Endothelial cell of umbilical vein (primary cell): ENCODE measurements at regions not wholly inside any gene's neighbourhood (a gene's known extent, or its start where the extent isn't known, plus 50 kb on each side); places are given as distances from the start of the nearest gene placed in this dataset.

ENCODE experiments used
- BruUV-seq: library from RNA; stranded (reverse); fragments of 400-500 nt; replicated peaks from 2 replicates; lab custom pipeline; 2021; lab: Mats Ljungman, UMichigan
- CTCF ChIA-PET: fragments of 300-600, 350-600 bp; sonication (Branson Sonifier 250); formaldehyde crosslinking; loops from one replicate; lab custom pipeline; 2021; ENCODE audit warnings: antibody characterized with exemption, inconsistent platforms; lab: Charles Lee
- POLR2A ChIA-PET: fragments of 300-600, 350-600 bp; sonication (Branson Sonifier 250); formaldehyde crosslinking; loops from one replicate; lab custom pipeline; 2021; ENCODE audit warnings: antibody characterized with exemption, inconsistent platforms; lab: Charles Lee
- DNase-seq: peaks from one replicate; pipeline ENCODE4 v3.0.0-alpha.2; 2011; ENCODE audit warnings: low read depth, low spot score
- FAIRE-seq: peaks from 2 replicates; lab custom pipeline; 2011; peaks lifted over from hg19 to GRCh38; lab: Jason Lieb, UNC
- H2AFZ ChIP-seq: 2 replicates; pipeline ENCODE4 v1.6.0; 2012; ENCODE audit warnings: low read depth, low read length, control low read depth, inconsistent platforms
- H3K27ac ChIP-seq: 2 replicates; pipeline ENCODE4 v1.5.1; 2011; ENCODE audit warnings: low read depth, mild to moderate bottlenecking, control low read depth, low read length, moderate library complexity; ENCODE audit not compliant: insufficient read depth
- H3K27me3 ChIP-seq, 2 experiments: 2 replicates each; pipeline versions ENCODE4 v1.6.0 to v1.6.1; 2011; ENCODE audit warnings: low read length in 2 of 2, mixed read lengths in 1 of 2; ENCODE audit not compliant: control insufficient read depth in 2 of 2, insufficient read depth in 2 of 2
- H3K36me3 ChIP-seq, 2 experiments: 2 replicates in 1 of 2; 3 replicates in 1 of 2; pipeline ENCODE4 v1.5.1; 2011; ENCODE audit warnings: low read length in 2 of 2, mild to moderate bottlenecking in 1 of 2, moderate library complexity in 1 of 2; ENCODE audit not compliant: control insufficient read depth in 2 of 2, insufficient read depth in 2 of 2; ENCODE audit errors: extremely low read depth in 1 of 2
- H3K4me1 ChIP-seq: 3 replicates; pipeline ENCODE4 v1.5.1; 2011; ENCODE audit warnings: mild to moderate bottlenecking, low read length; ENCODE audit not compliant: control insufficient read depth, insufficient read depth; ENCODE audit errors: extremely low read depth
- H3K4me2 ChIP-seq: 2 replicates; pipeline ENCODE4 v1.6.1; 2011; ENCODE audit warnings: low read length, control low read depth, mixed read lengths; ENCODE audit not compliant: insufficient read depth
- H3K4me3 ChIP-seq, 3 experiments: fragments of 200-600 bp in 1 of 3; sonication (generic), shearing (Covaris generic) in 1 of 3; replicated peaks in 1 of 3; 2 replicates each; pipeline ENCODE4 v1.5.1; 2011 to 2016; ENCODE audit warnings: control low read depth in 3 of 3, low read length in 3 of 3, mild to moderate bottlenecking in 2 of 3, inconsistent platforms in 1 of 3, low read depth in 1 of 3, moderate library complexity in 1 of 3; ENCODE audit not compliant: insufficient read depth in 1 of 3
- H3K79me2 ChIP-seq: 2 replicates; pipeline ENCODE4 v1.6.0; 2012; ENCODE audit warnings: low read length, inconsistent platforms; ENCODE audit not compliant: control insufficient read depth, insufficient read depth
- H3K9ac ChIP-seq: replicated peaks from 2 replicates; pipeline ENCODE3; 2011; ENCODE audit warnings: low read length, control low read depth; ENCODE audit not compliant: insufficient read depth; ENCODE audit errors: extremely low read depth
- H3K9me1 ChIP-seq: replicated peaks from 3 replicates; pipeline ENCODE4 v1.6.0; 2011; ENCODE audit warnings: mild to moderate bottlenecking, low read length; ENCODE audit not compliant: control insufficient read depth, insufficient read depth; ENCODE audit errors: extremely low read depth
- H3K9me3 ChIP-seq: replicated peaks from 2 replicates; pipeline ENCODE4 v1.5.1; 2012; ENCODE audit warnings: low read length, inconsistent platforms; ENCODE audit not compliant: control insufficient read depth, insufficient read depth
- H4K20me1 ChIP-seq: replicated peaks from 2 replicates; pipeline ENCODE3; 2011; ENCODE audit warnings: mild to moderate bottlenecking, low read length; ENCODE audit not compliant: control insufficient read depth, insufficient read depth; ENCODE audit errors: extremely low read depth
- EZH2 ChIP-seq: IDR thresholded peaks from 2 replicates; pipeline ENCODE4 v1.6.1; 2012; ENCODE audit warnings: borderline replicate concordance, low read depth, mild to moderate bottlenecking, moderate library complexity, low read length, inconsistent platforms; ENCODE audit not compliant: severe bottlenecking
- FOS ChIP-seq: IDR thresholded peaks from 2 replicates; pipeline ENCODE4 v1.6.1; 2011; ENCODE audit warnings: mild to moderate bottlenecking, low read length, moderate library complexity, borderline replicate concordance; ENCODE audit not compliant: insufficient read depth
- GATA2 ChIP-seq: IDR thresholded peaks from 2 replicates; pipeline ENCODE4 v1.7.0; 2011; ENCODE audit warnings: low read depth, mild to moderate bottlenecking, moderate library complexity, mixed read lengths, low read length; ENCODE audit not compliant: insufficient read length, insufficient read depth
- JUN ChIP-seq: IDR thresholded peaks from 2 replicates; pipeline ENCODE4 v1.6.1; 2011; ENCODE audit warnings: borderline replicate concordance, low read depth; ENCODE audit not compliant: insufficient read length, insufficient read depth
- MYC ChIP-seq: IDR thresholded peaks from one replicate; pipeline ENCODE4 v1.6.1; 2011; ENCODE audit warnings: mild to moderate bottlenecking, low read depth, low read length
- POLR2A ChIP-seq: IDR thresholded peaks from 2 replicates; pipeline ENCODE4 v1.6.1; 2012; ENCODE audit warnings: low read depth, mild to moderate bottlenecking, control low read depth, low read length
- POLR2AphosphoS5 ChIP-seq: IDR thresholded peaks from 2 replicates; pipeline ENCODE4 v1.6.1; 2012; ENCODE audit warnings: low read depth, mild to moderate bottlenecking, control low read depth, low read length, moderate library complexity; ENCODE audit not compliant: insufficient read depth
- dilution Hi-C: fragments of 300-500 bp; cut with MboI; formaldehyde crosslinking; loops from one replicate; pipeline ENCODE4 v1.15.0; 2019; ENCODE audit warnings: low sequenced_read_pairs; ENCODE audit not compliant: extremely low pct_ligation_motif_present
- intact Hi-C: fragments of 100-400 bp; cut with micrococcal nuclease; formaldehyde crosslinking; loops from one replicate; pipeline ENCODE4 v1.10.0; 2022
- TF ChIP-seq, protein P1 (sequence below), 2 donors: IDR thresholded peaks; 1 replicate in 1 of 2; 2 replicates in 1 of 2; pipeline ENCODE4 v1.5.1; 2011; ENCODE audit warnings: low read length in 2 of 2, mild to moderate bottlenecking in 2 of 2, moderate library complexity in 2 of 2, control low read depth in 1 of 2, inconsistent platforms in 1 of 2, low read depth in 1 of 2; ENCODE audit not compliant: insufficient read depth in 1 of 2; ENCODE audit errors: extremely low read depth in 1 of 2
- TF ChIP-seq, protein P2 (sequence below): IDR thresholded peaks from 2 replicates; pipeline ENCODE4 v1.6.1; 2011; ENCODE audit not compliant: insufficient read depth, insufficient read length

DNA sequence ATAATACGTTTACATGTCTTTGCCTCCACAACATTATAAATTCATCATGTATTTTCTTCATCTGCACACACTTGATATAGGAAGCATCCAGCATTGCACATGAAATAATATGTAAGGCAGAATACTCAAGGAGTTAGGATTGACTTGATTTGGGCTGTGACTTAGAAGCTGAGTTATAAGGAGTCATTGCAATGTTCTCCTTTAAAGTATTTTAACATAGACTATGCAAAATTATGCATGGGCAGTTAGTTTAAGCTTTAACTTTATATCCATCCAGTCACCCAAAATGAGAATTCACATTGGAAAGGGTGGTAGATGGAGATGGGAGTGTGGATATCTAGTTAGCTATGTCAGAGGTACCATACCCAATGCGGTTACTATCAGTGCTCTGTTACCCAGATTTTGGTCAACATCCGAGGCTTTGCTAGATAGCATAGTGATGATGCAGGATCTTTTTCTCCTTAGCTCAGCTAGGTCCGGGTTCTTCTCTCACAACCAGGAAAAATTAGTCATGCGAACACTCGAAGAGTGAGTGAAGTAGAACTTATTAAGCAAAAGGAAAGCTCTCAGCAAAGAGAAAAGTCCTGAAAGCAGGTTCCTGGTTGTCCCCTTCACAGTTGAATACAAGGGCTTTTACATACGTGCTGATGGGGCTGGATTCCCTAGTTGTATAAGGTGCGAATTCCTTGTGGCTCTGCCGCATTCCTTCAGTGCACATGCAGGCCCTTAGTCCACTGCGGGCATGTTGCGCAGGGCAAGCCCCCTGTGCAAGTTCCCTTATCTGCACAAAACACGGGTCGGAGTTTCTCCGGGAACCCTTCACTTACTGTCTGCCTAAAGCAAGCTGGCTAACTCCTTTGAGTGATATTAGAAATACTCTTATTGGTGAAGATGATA, 73.1 kb upstream of the FAM20A start:
- intact Hi-C loops, result no loop called here
- Histone ChIP-seq H3K4me1 (no peaks in the 10 kb centered on the region), H4K20me1 (no peaks in the 10 kb centered on the region), H2AFZ (no peak overlapping the region), H3K9ac (no peak overlapping the region), H3K36me3 (no peaks in the 10 kb centered on the region), H3K27me3 (peaks cover 0 to 4% of the 10 kb centered on the region in 2 experiments), H3K4me3 (no peak overlapping the region), H3K9me3 (no peaks in the 10 kb centered on the region), H3K9me1 (no peaks in the 10 kb centered on the region), H3K27ac (no peak overlapping the region), H3K79me2 (no peaks in the 10 kb centered on the region), H3K4me2 (no peak overlapping the region)
- no peak for FAIRE-seq
- ChIA-PET CTCF (no interaction called here), POLR2A (no interaction called here)
- no TSS peak for BruUV-seq
- TF ChIP-seq, protein P1, sequence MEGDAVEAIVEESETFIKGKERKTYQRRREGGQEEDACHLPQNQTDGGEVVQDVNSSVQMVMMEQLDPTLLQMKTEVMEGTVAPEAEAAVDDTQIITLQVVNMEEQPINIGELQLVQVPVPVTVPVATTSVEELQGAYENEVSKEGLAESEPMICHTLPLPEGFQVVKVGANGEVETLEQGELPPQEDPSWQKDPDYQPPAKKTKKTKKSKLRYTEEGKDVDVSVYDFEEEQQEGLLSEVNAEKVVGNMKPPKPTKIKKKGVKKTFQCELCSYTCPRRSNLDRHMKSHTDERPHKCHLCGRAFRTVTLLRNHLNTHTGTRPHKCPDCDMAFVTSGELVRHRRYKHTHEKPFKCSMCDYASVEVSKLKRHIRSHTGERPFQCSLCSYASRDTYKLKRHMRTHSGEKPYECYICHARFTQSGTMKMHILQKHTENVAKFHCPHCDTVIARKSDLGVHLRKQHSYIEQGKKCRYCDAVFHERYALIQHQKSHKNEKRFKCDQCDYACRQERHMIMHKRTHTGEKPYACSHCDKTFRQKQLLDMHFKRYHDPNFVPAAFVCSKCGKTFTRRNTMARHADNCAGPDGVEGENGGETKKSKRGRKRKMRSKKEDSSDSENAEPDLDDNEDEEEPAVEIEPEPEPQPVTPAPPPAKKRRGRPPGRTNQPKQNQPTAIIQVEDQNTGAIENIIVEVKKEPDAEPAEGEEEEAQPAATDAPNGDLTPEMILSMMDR (IDR thresholded peaks at IDR 0.05; ENCODE audit: extremely low read depth in 1 of 2, insufficient read depth in 1 of 2, low read depth in 1 of 2, low read length in 2 of 2), result no peak
- TF ChIP-seq POLR2A, result no peak
- TF ChIP-seq EZH2, result no peak
- TF ChIP-seq, protein P2, sequence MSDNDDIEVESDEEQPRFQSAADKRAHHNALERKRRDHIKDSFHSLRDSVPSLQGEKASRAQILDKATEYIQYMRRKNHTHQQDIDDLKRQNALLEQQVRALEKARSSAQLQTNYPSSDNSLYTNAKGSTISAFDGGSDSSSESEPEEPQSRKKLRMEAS, result no peak
- no peak for TF ChIP-seq FOS
- TF ChIP-seq GATA2, result no peak
- no peak for TF ChIP-seq MYC
- no peak for TF ChIP-seq JUN
- TF ChIP-seq POLR2AphosphoS5, result no peak
- no peak for DNase-seq
- dilution Hi-C loops, result no loop called here
